GM13976 (cell line): ENCODE measurements at regions not wholly inside any gene's neighbourhood (a gene's known extent, or its start where the extent isn't known, plus 50 kb on each side); places are given as distances from the start of the nearest gene placed in this dataset.
"Not testable (repeated sequence)": the region's sequence is repeated elsewhere in the genome, so short reads cannot be mapped to it uniquely, and the experiment has no call there.

Experiments used
- DNase-seq: peaks from one replicate; pipeline ENCODE4 v3.0.0; 2012; ENCODE audit warnings: low spot score
- CTCF ChIP-seq: IDR thresholded peaks from 2 replicates; pipeline ENCODE4 v1.5.1; 2012; ENCODE audit warnings: borderline replicate concordance, mild to moderate bottlenecking; ENCODE audit not compliant: insufficient read depth; ENCODE audit errors: extremely low read depth, missing control alignments, control extremely low read depth
- in situ Hi-C: fragments of 300-500 bp; cut with MboI; formaldehyde crosslinking; loops from one replicate; pipeline ENCODE4 v1.12.0; 2022; ENCODE audit warnings: low sequenced_read_pairs, mixed read lengths, inconsistent platforms; ENCODE audit not compliant: unreplicated experiment

- in situ Hi-C loops = no loop called here
- no peak for DNase-seq
- TF ChIP-seq CTCF = no peak
Observed at GRCh38 chr17:33871720-33872540, 383.2 kb upstream of the CCL2 start.

GRCh38 chr17:33873201-33873617 lies 381.9 kb upstream of the CCL2 start:
- no peak for TF ChIP-seq CTCF
- no peak for DNase-seq
- in situ Hi-C loops = no loop called here

GRCh38 chr17:33874617-33875060 lies 380.4 kb upstream of the CCL2 start:
- no peak for DNase-seq
- in situ Hi-C loops = no loop called here
- no peak for TF ChIP-seq CTCF

- in situ Hi-C loops = no loop called here
Observed at GRCh38 chr17:33875973-33876372, 379.1 kb upstream of the CCL2 start.

GRCh38 chr17:33882273-33882672 lies 372.8 kb upstream of the CCL2 start:
- in situ Hi-C loops, DNase-seq: not testable (repeated sequence)

More at GRCh38 chr17:33875973-33876372, 379.1 kb upstream of the CCL2 start:
- DNase-seq = no peak
- no peak for TF ChIP-seq CTCF

- in situ Hi-C loops = not testable (repeated sequence)
Observed at GRCh38 chr17:33882677-33883076, 372.4 kb upstream of the CCL2 start.

GRCh38 chr17:33888455-33888854 lies 366.6 kb upstream of the CCL2 start:
- no peak for TF ChIP-seq CTCF
- in situ Hi-C loops = no loop called here
- no peak for DNase-seq

More at GRCh38 chr17:33882677-33883076, 372.4 kb upstream of the CCL2 start:
- not testable (repeated sequence) for DNase-seq
